ENCODE measurements at regions not wholly inside any gene's neighbourhood (a gene's known extent, or its start where the extent isn't known, plus 50 kb on each side); places are given as distances from the start of the nearest gene placed in this dataset.

DNA sequence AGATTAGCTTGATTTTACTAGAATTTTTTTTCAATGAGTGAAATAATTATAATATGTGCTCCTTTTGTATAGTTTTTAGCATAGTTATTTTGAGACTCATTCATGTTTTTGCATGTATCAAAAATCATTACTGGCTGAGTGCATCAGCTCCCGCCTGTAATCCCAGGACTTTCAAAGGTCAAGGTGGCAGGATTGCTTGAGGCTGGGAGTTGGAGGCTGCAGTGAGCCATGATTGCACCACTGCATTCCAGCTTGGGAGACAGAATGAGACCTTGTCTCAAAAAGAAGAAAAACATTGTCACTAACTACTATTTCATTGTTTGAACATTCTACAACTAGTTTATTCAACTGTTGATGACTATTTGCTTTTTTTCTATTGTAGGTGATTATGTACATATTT lies 802.7 kb downstream of the SLC16A7 start:
- H3K36me3 ChIP-seq (ENCODE audit: control insufficient read depth in 2 of 2, insufficient read depth in 1 of 2, low read length in 2 of 2): no peaks in the 10 kb centered on the region
- ChIA-PET POLR2A (no interaction called here), CTCF (interaction anchor here (0.6 kb wide), 1 partner anchor 693 kb away, joined by 3 read pairs; no protein-coding TSS in a partner anchor)
- H3K27ac ChIP-seq (ENCODE audit: extremely low read depth, low read depth, low read length): no peak overlapping the region
- H3K4me1 ChIP-seq (ENCODE audit: control insufficient read depth, insufficient read depth, low read length): no peaks in the 10 kb centered on the region
- no peaks in the 10 kb centered on the region for H3K9me3 ChIP-seq (ENCODE audit: control insufficient read depth, insufficient read depth, low read depth, low read length)
- no peak for TF ChIP-seq ZNF510 (tag by site-specific recombination; IDR thresholded peaks at IDR 0.05; ENCODE audit: insufficient replicate concordance)
- no peak for TF ChIP-seq SCRT2 (tag by site-specific recombination; IDR thresholded peaks at IDR 0.05)
- no peak for TF ChIP-seq YY2 (tag by site-specific recombination; IDR thresholded peaks at IDR 0.05)
- H3K4me3 ChIP-seq (ENCODE audit: low read depth, low read length): no peak overlapping the region

- no peak overlapping the region for H3K27ac ChIP-seq (ENCODE audit: extremely low read depth, low read depth, low read length)
- ChIA-PET POLR2A (no interaction called here), CTCF (no interaction called here)
- H3K9me3 ChIP-seq (ENCODE audit: control insufficient read depth, insufficient read depth, low read depth, low read length): no peaks in the 10 kb centered on the region
- no peaks in the 10 kb centered on the region for H3K4me1 ChIP-seq (ENCODE audit: control insufficient read depth, insufficient read depth, low read length)
- H3K36me3 ChIP-seq (ENCODE audit: control insufficient read depth in 2 of 2, insufficient read depth in 1 of 2, low read length in 2 of 2): no peaks in the 10 kb centered on the region
- no peak overlapping the region for H3K4me3 ChIP-seq (ENCODE audit: low read depth, low read length)
- TF ChIP-seq ZNF423 (tag by site-specific recombination; IDR thresholded peaks at IDR 0.05): no peak
- TF ChIP-seq SCRT2 (tag by site-specific recombination; IDR thresholded peaks at IDR 0.05): no peak
- no peak for TF ChIP-seq SCRT1 (tag by site-specific recombination; IDR thresholded peaks at IDR 0.05; ENCODE audit: borderline replicate concordance)
Measured at GRCh38 chr12:60399064-60399463, 803.2 kb downstream of the SLC16A7 start.

- H3K27ac ChIP-seq (ENCODE audit: extremely low read depth, low read depth, low read length): no peak overlapping the region
- H3K4me3 ChIP-seq (ENCODE audit: low read depth, low read length): no peak overlapping the region
- ChIA-PET CTCF (interaction anchor here (0.6 kb wide), 1 partner anchor 504 kb away, joined by 3 read pairs; no protein-coding TSS in a partner anchor), POLR2A (no interaction called here)
- no peaks in the 10 kb centered on the region for H3K36me3 ChIP-seq (ENCODE audit: control insufficient read depth in 2 of 2, insufficient read depth in 1 of 2, low read length in 2 of 2)
- H3K9me3 ChIP-seq (ENCODE audit: control insufficient read depth, insufficient read depth, low read depth, low read length): no peaks in the 10 kb centered on the region
- H3K4me1 ChIP-seq (ENCODE audit: control insufficient read depth, insufficient read depth, low read length): no peaks in the 10 kb centered on the region
- TF ChIP-seq RBAK (tag by site-specific recombination; IDR thresholded peaks at IDR 0.05) (no peak), ZNF214 (tag by site-specific recombination; IDR thresholded peaks at IDR 0.05; ENCODE audit: borderline replicate concordance) (no peak), ZNF555 (tag by site-specific recombination; conservative IDR thresholded peaks at IDR 0.05) (no peak), ZNF138 (tag by site-specific recombination; IDR thresholded peaks at IDR 0.05; ENCODE audit: borderline replicate concordance) (no peak), ZNF626 (tag by site-specific recombination; IDR thresholded peaks at IDR 0.05) (no peak), ZNF623 (tag by site-specific recombination; IDR thresholded peaks at IDR 0.05) (no peak), KLF9 (tag by site-specific recombination; IDR thresholded peaks at IDR 0.05; ENCODE audit: low read depth) (no peak), ZNF112 (tag by site-specific recombination; IDR thresholded peaks at IDR 0.05) (no peak), TSHZ1 (tag by site-specific recombination; IDR thresholded peaks at IDR 0.05; ENCODE audit: borderline replicate concordance) (no peak), ZNF701 (tag by site-specific recombination; IDR thresholded peaks at IDR 0.05) (no peak), HOXC10 (CRISPR knock-in tag; IDR thresholded peaks at IDR 0.05) (no peak), ZNF157 (tag by site-specific recombination; IDR thresholded peaks at IDR 0.05) (no peak), ZNF843 (tag by site-specific recombination; IDR thresholded peaks at IDR 0.05) (no peak), OVOL3 (tag by site-specific recombination; IDR thresholded peaks at IDR 0.05) (no peak), ZSCAN16 (tag by site-specific recombination; IDR thresholded peaks at IDR 0.05) (no peak), ZBTB8A (tag by site-specific recombination; IDR thresholded peaks at IDR 0.05) (no peak)
Measured at GRCh38 chr12:60402996-60403395, 807.2 kb downstream of the SLC16A7 start.

All from HEK293 (cell line).